ENCODE measurements at regions not wholly inside any gene's neighbourhood (a gene's known extent, or its start where the extent isn't known, plus 50 kb on each side); places are given as distances from the start of the nearest gene placed in this dataset.

GRCh38 chr14:76307786-76308780 is 67.9 kb upstream of the ESRRB start:
- DNase-seq (ENCODE audit: low spot score): no peak

GRCh38 chr14:76309572-76310162 is 66.3 kb upstream of the ESRRB start:
- no peak for DNase-seq (ENCODE audit: low spot score)

- no peak for DNase-seq (ENCODE audit: low spot score)
Measured at GRCh38 chr14:76311079-76311758, 64.7 kb upstream of the ESRRB start.

GRCh38 chr14:76312821-76313220 is 63.1 kb upstream of the ESRRB start:
- DNase-seq (ENCODE audit: low spot score): no peak

- no peak for DNase-seq (ENCODE audit: low spot score)
Measured at GRCh38 chr14:76313303-76313702, 62.6 kb upstream of the ESRRB start.

- no peak for DNase-seq (ENCODE audit: low spot score)
Measured at GRCh38 chr14:76313852-76314251, 62.1 kb upstream of the ESRRB start.

- DNase-seq (ENCODE audit: low spot score): no peak
Measured at GRCh38 chr14:76314521-76315034, 61.4 kb upstream of the ESRRB start.

- DNase-seq (ENCODE audit: low spot score): no peak
Measured at GRCh38 chr14:76320486-76320885, 55.5 kb upstream of the ESRRB start.

- no peak for DNase-seq (ENCODE audit: low spot score)
Measured at GRCh38 chr14:76320975-76321374, 55.0 kb upstream of the ESRRB start.

GRCh38 chr14:76322594-76323220 is 53.2 kb upstream of the ESRRB start:
- no peak for DNase-seq (ENCODE audit: low spot score)

GRCh38 chr14:76323331-76324050 is 52.4 kb upstream of the ESRRB start:
- no peak for DNase-seq (ENCODE audit: low spot score)

- no peak for DNase-seq (ENCODE audit: low spot score)
Measured at GRCh38 chr14:76324133-76324532, 51.8 kb upstream of the ESRRB start.
